H1 (cell line): ENCODE measurements at regions not wholly inside any gene's neighbourhood (a gene's known extent, or its start where the extent isn't known, plus 50 kb on each side); places are given as distances from the start of the nearest gene placed in this dataset.

Source experiments
- CTCF ChIA-PET: fragments of 300-600 bp; sonication (Branson Sonifier 250); formaldehyde crosslinking; loops from one replicate; lab custom pipeline; 2021; ENCODE audit not compliant: partially characterized antibody; lab: Charles Lee
- POLR2A ChIA-PET: fragments of 300-600 bp; sonication (Branson Sonifier 250); formaldehyde crosslinking; loops from one replicate; lab custom pipeline; 2021; ENCODE audit warnings: inconsistent platforms; ENCODE audit not compliant: partially characterized antibody; lab: Charles Lee
- DNase-seq, 2 experiments: peaks; one replicate each; pipeline versions ENCODE4 v3.0.0 to v3.0.0-alpha.2; 2010 to 2022; ENCODE audit warnings: low spot score in 2 of 2, low read depth in 1 of 2, mixed read lengths in 1 of 2
- FAIRE-seq: peaks from 2 replicates; lab custom pipeline; 2011; peaks lifted over from hg19 to GRCh38; lab: Jason Lieb, UNC
- H2AFZ ChIP-seq: 2 replicates; pipeline ENCODE4 v1.8.1; 2012; ENCODE audit warnings: low read length, inconsistent platforms
- H2AK5ac ChIP-seq: 2 replicates; pipeline ENCODE4 v1.6.1; 2013; ENCODE audit warnings: low read depth, low read length
- H2BK120ac ChIP-seq: replicated peaks from 2 replicates; pipeline ENCODE3; 2013; ENCODE audit warnings: low read depth, low read length, inconsistent platforms
- H2BK12ac ChIP-seq: 2 replicates; pipeline ENCODE4 v1.6.1; 2013; ENCODE audit warnings: low read depth, low read length
- H2BK15ac ChIP-seq: 2 replicates; pipeline ENCODE4 v1.6.1; 2013; ENCODE audit warnings: low read length
- H2BK20ac ChIP-seq: 2 replicates; pipeline ENCODE4 v1.6.1; 2013; ENCODE audit warnings: low read length
- H2BK5ac ChIP-seq: 2 replicates; pipeline ENCODE4 v1.6.1; 2013; ENCODE audit warnings: low read depth, low read length
- H3K14ac ChIP-seq: 2 replicates; pipeline ENCODE4 v1.6.1; 2013; ENCODE audit warnings: inconsistent platforms; ENCODE audit not compliant: insufficient read length
- H3K18ac ChIP-seq: 2 replicates; pipeline ENCODE4 v1.6.1; 2013; ENCODE audit warnings: low read length; ENCODE audit errors: extremely low read depth
- H3K23ac ChIP-seq: 2 replicates; pipeline ENCODE4 v1.6.1; 2013; ENCODE audit warnings: inconsistent platforms; ENCODE audit not compliant: insufficient read length
- H3K23me2 ChIP-seq: 2 replicates; pipeline ENCODE4 v1.6.1; 2013; ENCODE audit warnings: low read depth, low read length
- H3K27ac ChIP-seq: 2 replicates; pipeline ENCODE4 v1.6.1; 2011; ENCODE audit warnings: low read depth, low read length, inconsistent platforms
- H3K27me3 ChIP-seq, 4 experiments: replicated peaks in 1 of 4; 1 replicate in 1 of 4; 2 replicates in 3 of 4; pipeline versions ENCODE4 v1.6.1 to v1.8.1; 2011 to 2013; ENCODE audit warnings: low read length in 3 of 4, mild to moderate bottlenecking in 3 of 4, inconsistent platforms in 2 of 4, mixed read lengths in 2 of 4, moderate library complexity in 1 of 4; ENCODE audit not compliant: control insufficient read depth in 3 of 4, insufficient read depth in 3 of 4; ENCODE audit errors: extremely low read depth in 1 of 4
- H3K36me3 ChIP-seq, 4 experiments: 2 replicates each; pipeline versions ENCODE4 v1.6.1 to v1.8.1; 2011 to 2013; ENCODE audit warnings: mild to moderate bottlenecking in 4 of 4, low read length in 3 of 4, moderate library complexity in 2 of 4, control low read depth in 1 of 4, inconsistent platforms in 1 of 4; ENCODE audit not compliant: insufficient read depth in 4 of 4, control insufficient read depth in 2 of 4
- H3K4ac ChIP-seq: replicated peaks from 2 replicates; pipeline ENCODE3; 2013; ENCODE audit warnings: low read length, low read depth, mixed read lengths, inconsistent platforms; ENCODE audit not compliant: insufficient read length
- H3K4me1 ChIP-seq, 4 experiments: replicated peaks in 1 of 4; 1 replicate in 1 of 4; 2 replicates in 3 of 4; pipeline versions ENCODE4 v1.6.1 to v1.8.1; 2011 to 2013; ENCODE audit warnings: low read length in 3 of 4, inconsistent platforms in 2 of 4, mixed read lengths in 1 of 4; ENCODE audit not compliant: insufficient read depth in 4 of 4, control insufficient read depth in 3 of 4
- H3K4me2 ChIP-seq, 2 experiments: 2 replicates each; pipeline versions ENCODE4 v1.6.1 to v1.8.1; 2011 to 2013; ENCODE audit warnings: low read depth in 2 of 2, low read length in 2 of 2, control low read depth in 1 of 2, inconsistent platforms in 1 of 2, mild to moderate bottlenecking in 1 of 2; ENCODE audit not compliant: insufficient read depth in 1 of 2
- H3K4me3 ChIP-seq, 4 experiments: fragments of 200-600, 300-600 bp in 1 of 4; sonication (generic), shearing (Covaris generic), sonication (Bioruptor Twin) in 1 of 4; 2 replicates each; pipeline versions ENCODE4 v1.5.1 to v1.8.1; 2011 to 2016; ENCODE audit warnings: low read length in 4 of 4, low read depth in 3 of 4, control low read depth in 2 of 4, inconsistent platforms in 2 of 4, mild to moderate bottlenecking in 2 of 4, mixed read lengths in 1 of 4, moderate library complexity in 1 of 4; ENCODE audit not compliant: insufficient read depth in 2 of 4; ENCODE audit errors: extremely low read depth in 1 of 4
- H3K56ac ChIP-seq: replicated peaks from 2 replicates; pipeline ENCODE3; 2013; ENCODE audit warnings: low read depth, mild to moderate bottlenecking, mixed read lengths, low read length, inconsistent platforms; ENCODE audit not compliant: insufficient read length
- H3K79me1 ChIP-seq: 2 replicates; pipeline ENCODE4 v1.6.1; 2013; ENCODE audit warnings: low read depth, low read length, control low read depth
- H3K79me2 ChIP-seq, 2 experiments: 2 replicates each; pipeline versions ENCODE4 v1.6.1 to v1.8.1; 2012 to 2013; ENCODE audit warnings: low read length in 2 of 2, mild to moderate bottlenecking in 2 of 2, inconsistent platforms in 1 of 2; ENCODE audit not compliant: insufficient read depth in 2 of 2, control insufficient read depth in 1 of 2
- H3K9ac ChIP-seq, 4 experiments: replicated peaks in 1 of 4; 1 replicate in 1 of 4; 2 replicates in 3 of 4; pipeline versions ENCODE4 v1.6.1 to v1.8.1; 2011 to 2013; ENCODE audit warnings: low read depth in 3 of 4, low read length in 3 of 4, control low read depth in 2 of 4, mild to moderate bottlenecking in 2 of 4, moderate library complexity in 2 of 4, inconsistent platforms in 1 of 4; ENCODE audit errors: extremely low read depth in 1 of 4
- H3K9me3 ChIP-seq, 2 experiments: 2 replicates each; pipeline versions ENCODE4 v1.6.1 to v1.8.1; 2012 to 2013; ENCODE audit warnings: mild to moderate bottlenecking in 2 of 2, moderate library complexity in 2 of 2, control low read depth in 1 of 2, inconsistent platforms in 1 of 2, low read depth in 1 of 2, low read length in 1 of 2, mixed read lengths in 1 of 2; ENCODE audit not compliant: insufficient read depth in 2 of 2
- H4K20me1 ChIP-seq, 2 experiments: replicated peaks in 1 of 2; 2 replicates each; pipeline versions ENCODE3 to v1.8.1; 2011 to 2013; ENCODE audit warnings: inconsistent platforms in 2 of 2, low read length in 2 of 2, mild to moderate bottlenecking in 1 of 2; ENCODE audit not compliant: insufficient read depth in 2 of 2, control insufficient read depth in 1 of 2
- H4K5ac ChIP-seq: 2 replicates; pipeline ENCODE4 v1.6.1; 2013; ENCODE audit warnings: low read length, low read depth, mixed read lengths, inconsistent platforms; ENCODE audit not compliant: insufficient read length
- H4K8ac ChIP-seq: 2 replicates; pipeline ENCODE4 v1.8.0; 2013; ENCODE audit warnings: mild to moderate bottlenecking, moderate library complexity, low read length, inconsistent platforms; ENCODE audit not compliant: insufficient read depth; ENCODE audit errors: extremely low read depth
- H4K91ac ChIP-seq: replicated peaks from 2 replicates; pipeline ENCODE3; 2013; ENCODE audit warnings: low read length, mixed read lengths, inconsistent platforms; ENCODE audit not compliant: insufficient read length
- CBX8 ChIP-seq: fragments of 300-800, 300-1000 bp; sonication (generic); IDR thresholded peaks from 2 replicates; pipeline ENCODE4 v1.7.1; 2016; ENCODE audit warnings: low read depth, low read length, borderline replicate concordance
- CHD2 ChIP-seq: IDR thresholded peaks from 2 replicates; pipeline ENCODE4 v1.6.1; 2012; ENCODE audit warnings: low read length, improper control_type of control experiment
- CREB1 ChIP-seq: IDR thresholded peaks from 2 replicates; pipeline ENCODE4 v1.6.1; 2012; ENCODE audit warnings: inconsistent platforms
- EZH2 ChIP-seq: fragments of 200-600 bp; sonication (generic); IDR thresholded peaks from 2 replicates; pipeline ENCODE4 v1.7.1; 2012; ENCODE audit warnings: low read depth, mild to moderate bottlenecking, moderate library complexity, low read length, inconsistent platforms; ENCODE audit not compliant: severe bottlenecking
- HDAC6 ChIP-seq: IDR thresholded peaks from one replicate; pipeline ENCODE4 v1.7.1; 2012; ENCODE audit warnings: low read depth, mild to moderate bottlenecking, inconsistent platforms, low read length, moderate library complexity
- JUND ChIP-seq: IDR thresholded peaks from 2 replicates; pipeline ENCODE4 v1.6.1; 2011; ENCODE audit warnings: mild to moderate bottlenecking, improper control_type of control experiment, low read length
- KDM1A ChIP-seq: fragments of 200-600, 300-600 bp; sonication (generic); IDR thresholded peaks from 2 replicates; pipeline ENCODE4 v1.7.1; 2016; ENCODE audit warnings: mild to moderate bottlenecking, low read length, borderline replicate concordance
- POU5F1 ChIP-seq: IDR thresholded peaks from 2 replicates; pipeline ENCODE4 v1.6.1; 2011; ENCODE audit warnings: low read depth, mild to moderate bottlenecking, low read length, moderate library complexity
- RFX5 ChIP-seq: IDR thresholded peaks from 2 replicates; pipeline ENCODE4 v1.6.1; 2011; ENCODE audit warnings: low read depth, low read length, improper control_type of control experiment, borderline replicate concordance
- RXRA ChIP-seq: IDR thresholded peaks from 2 replicates; pipeline ENCODE4 v1.6.1; 2011; ENCODE audit warnings: low read depth, mild to moderate bottlenecking, low read length, moderate library complexity; ENCODE audit not compliant: insufficient read depth
- SP4 ChIP-seq: IDR thresholded peaks from 2 replicates; pipeline ENCODE4 v1.6.1; 2012; ENCODE audit warnings: low read length, inconsistent platforms
- TEAD4 ChIP-seq: IDR thresholded peaks from 2 replicates; pipeline ENCODE4 v1.6.1; 2012; ENCODE audit warnings: low read depth, low read length, inconsistent platforms, mixed read lengths
- WGBS, 2 experiments: shearing (Covaris generic) in 1 of 2; methylation state at CpG; one replicate each; pipeline versions ENCODE4 v1.1.6 to v1.1.7; 2013 to 2015; ENCODE audit warnings: low lambda C conversion rate in 2 of 2, mixed read lengths in 2 of 2, inconsistent platforms in 1 of 2, low coverage in 1 of 2, missing lambda C conversion rate in 1 of 2; ENCODE audit not compliant: insufficient replicate concordance in 2 of 2, insufficient coverage in 1 of 2, insufficient read length in 1 of 2; ENCODE audit errors: extremely low coverage in 1 of 2, missing lambda C conversion rate in 1 of 2; 5-methylcytosine and 5-hydroxymethylcytosine counted together
- TF ChIP-seq, protein P1 (sequence below): IDR thresholded peaks from 2 replicates; pipeline ENCODE4 v1.6.1; 2012; ENCODE audit warnings: inconsistent platforms

GRCh38 chrX:129247642-129248041 lies 275.6 kb downstream of the SMARCA1 start:
- Histone ChIP-seq H2AK5ac (no peak overlapping the region), H3K23ac (no peak overlapping the region), H2BK120ac (no peak overlapping the region), H4K5ac (no peak overlapping the region), H3K9ac (no peak overlapping the region), H3K4ac (no peak overlapping the region), H3K79me2 (no peaks in the 10 kb centered on the region), H2BK20ac (no peak overlapping the region), H4K91ac (no peak overlapping the region), H4K20me1 (no peaks in the 10 kb centered on the region), H3K4me2 (no peak overlapping the region), H3K36me3 (no peaks in the 10 kb centered on the region), H3K14ac (no peak overlapping the region), H2BK15ac (no peak overlapping the region), H3K27ac (no peak overlapping the region), H3K27me3 (no peaks in the 10 kb centered on the region), H3K79me1 (no peaks in the 10 kb centered on the region), H3K4me1 (no peaks in the 10 kb centered on the region), H3K9me3 (no peaks in the 10 kb centered on the region), H2AFZ (no peak overlapping the region), H3K56ac (no peak overlapping the region), H2BK5ac (no peak overlapping the region), H3K23me2 (no peaks in the 10 kb centered on the region), H2BK12ac (no peak overlapping the region), H3K18ac (no peak overlapping the region), H4K8ac (no peak overlapping the region), H3K4me3 (no peak overlapping the region)
- 90% methylated on average over 3 of the region's 3 CpGs; no CpG with 5 or more reads in 1 of the 2 experiments for WGBS, 2 experiments
- POLR2A ChIA-PET: no interaction called here
- CTCF ChIA-PET: interaction anchor here (0.7 kb wide), 1 partner anchor 25 kb away, joined by 3 read pairs; no protein-coding TSS in a partner anchor
- DNase-seq (no peak), FAIRE-seq (no peak)
- TF ChIP-seq SP4: no peak
- no peak for TF ChIP-seq CBX8
- TF ChIP-seq CREB1: no peak
- TF ChIP-seq HDAC6: no peak
- no peak for TF ChIP-seq RXRA
- TF ChIP-seq, protein P1, sequence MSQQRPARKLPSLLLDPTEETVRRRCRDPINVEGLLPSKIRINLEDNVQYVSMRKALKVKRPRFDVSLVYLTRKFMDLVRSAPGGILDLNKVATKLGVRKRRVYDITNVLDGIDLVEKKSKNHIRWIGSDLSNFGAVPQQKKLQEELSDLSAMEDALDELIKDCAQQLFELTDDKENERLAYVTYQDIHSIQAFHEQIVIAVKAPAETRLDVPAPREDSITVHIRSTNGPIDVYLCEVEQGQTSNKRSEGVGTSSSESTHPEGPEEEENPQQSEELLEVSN: no peak
- TF ChIP-seq CHD2: no peak
- no peak for TF ChIP-seq EZH2
- no peak for TF ChIP-seq JUND
- TF ChIP-seq TEAD4: no peak
- no peak for TF ChIP-seq KDM1A
- TF ChIP-seq POU5F1: no peak
- no peak for TF ChIP-seq RFX5
